ENCODE measurements at regions not wholly inside any gene's neighbourhood (a gene's known extent, or its start where the extent isn't known, plus 50 kb on each side); places are given as distances from the start of the nearest gene placed in this dataset.

- no peaks in the 10 kb centered on the region for H3K4me1 ChIP-seq
- H3K27me3 ChIP-seq, result no peaks in the 10 kb centered on the region
- no peak for FAIRE-seq
- H3K36me3 ChIP-seq, result no peaks in the 10 kb centered on the region
- no peak for DNase-seq
- intact Hi-C loops (cut with DNase I), result no loop called here
- H3K9me3 ChIP-seq, result no peaks in the 10 kb centered on the region
- no peak for ATAC-seq
- no peak overlapping the region for H3K4me3 ChIP-seq
- no peak overlapping the region for H3K27ac ChIP-seq
- 85 to 91% methylated on average over 8 of the region's 8 CpGs for WGBS, 2 donors
- TF ChIP-seq, protein P1, sequence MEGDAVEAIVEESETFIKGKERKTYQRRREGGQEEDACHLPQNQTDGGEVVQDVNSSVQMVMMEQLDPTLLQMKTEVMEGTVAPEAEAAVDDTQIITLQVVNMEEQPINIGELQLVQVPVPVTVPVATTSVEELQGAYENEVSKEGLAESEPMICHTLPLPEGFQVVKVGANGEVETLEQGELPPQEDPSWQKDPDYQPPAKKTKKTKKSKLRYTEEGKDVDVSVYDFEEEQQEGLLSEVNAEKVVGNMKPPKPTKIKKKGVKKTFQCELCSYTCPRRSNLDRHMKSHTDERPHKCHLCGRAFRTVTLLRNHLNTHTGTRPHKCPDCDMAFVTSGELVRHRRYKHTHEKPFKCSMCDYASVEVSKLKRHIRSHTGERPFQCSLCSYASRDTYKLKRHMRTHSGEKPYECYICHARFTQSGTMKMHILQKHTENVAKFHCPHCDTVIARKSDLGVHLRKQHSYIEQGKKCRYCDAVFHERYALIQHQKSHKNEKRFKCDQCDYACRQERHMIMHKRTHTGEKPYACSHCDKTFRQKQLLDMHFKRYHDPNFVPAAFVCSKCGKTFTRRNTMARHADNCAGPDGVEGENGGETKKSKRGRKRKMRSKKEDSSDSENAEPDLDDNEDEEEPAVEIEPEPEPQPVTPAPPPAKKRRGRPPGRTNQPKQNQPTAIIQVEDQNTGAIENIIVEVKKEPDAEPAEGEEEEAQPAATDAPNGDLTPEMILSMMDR (IDR thresholded peaks at IDR 0.05), result no peak
Measured at GRCh38 chr2:8335801-8336200, 346.1 kb upstream of the ID2 start.

DNA sequence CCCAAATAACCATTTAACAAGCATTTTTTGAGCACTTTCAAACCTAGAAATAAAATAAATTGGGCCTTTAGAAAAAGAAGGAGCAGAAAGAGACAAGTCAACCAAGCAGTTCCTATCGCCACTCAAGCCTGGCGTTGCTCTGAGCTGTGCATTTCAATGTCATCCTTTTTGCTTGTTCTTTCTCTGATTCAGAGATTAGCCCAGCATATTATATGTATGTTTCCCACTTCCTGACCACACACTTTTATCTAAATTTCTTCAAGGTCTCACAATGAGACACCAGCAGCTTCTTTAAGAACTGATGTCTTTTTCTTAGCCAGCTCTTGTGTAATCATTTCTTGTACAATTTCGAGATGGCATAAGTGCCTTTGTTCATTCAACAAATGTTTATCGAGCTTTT is 344.5 kb upstream of the ID2 start:
- FAIRE-seq (no peak), ATAC-seq (no peak), DNase-seq (no peak)
- no peaks in the 10 kb centered on the region for H3K36me3 ChIP-seq
- no peak overlapping the region for H3K4me3 ChIP-seq
- intact Hi-C loops (cut with DNase I), result no loop called here
- no peaks in the 10 kb centered on the region for H3K9me3 ChIP-seq
- no peaks in the 10 kb centered on the region for H3K4me1 ChIP-seq
- WGBS, 2 donors, result 91 to 95% methylated on average over 4 of the region's 4 CpGs
- TF ChIP-seq, protein P1 (IDR thresholded peaks at IDR 0.05), result no peak
- H3K27ac ChIP-seq, result no peak overlapping the region
- no peaks in the 10 kb centered on the region for H3K27me3 ChIP-seq

DNA sequence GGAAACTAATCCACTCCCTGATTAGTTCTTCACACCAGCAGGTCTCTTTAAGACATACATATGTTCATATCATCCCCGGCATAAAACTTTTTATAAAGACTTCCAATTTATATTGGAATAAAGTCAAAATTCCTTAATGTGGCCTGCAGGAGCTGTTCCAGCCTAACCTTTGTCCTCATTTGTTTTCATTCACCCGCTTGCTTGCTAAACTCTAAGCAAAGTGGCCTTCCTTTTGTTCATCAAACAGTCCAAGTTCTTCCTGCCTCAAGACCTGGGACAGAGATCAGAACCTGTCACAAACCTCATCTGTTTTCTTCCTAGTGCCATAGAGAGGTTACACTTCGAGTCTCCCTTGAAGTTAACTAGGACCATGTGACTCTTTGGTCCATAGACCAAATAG is 339.4 kb upstream of the ID2 start:
- H3K4me1 ChIP-seq, result no peaks in the 10 kb centered on the region
- H3K9me3 ChIP-seq, result no peaks in the 10 kb centered on the region
- no peak overlapping the region for H3K4me3 ChIP-seq
- no peaks in the 10 kb centered on the region for H3K27me3 ChIP-seq
- no peak overlapping the region for H3K27ac ChIP-seq
- 56 to 57% methylated on average over 3 of the region's 3 CpGs for WGBS, 2 donors
- DNase-seq (no peak), ATAC-seq (no peak), FAIRE-seq (no peak)
- intact Hi-C loops (cut with DNase I), result no loop called here
- TF ChIP-seq, protein P1 (IDR thresholded peaks at IDR 0.05), result no peak
- H3K36me3 ChIP-seq, result no peaks in the 10 kb centered on the region

DNA sequence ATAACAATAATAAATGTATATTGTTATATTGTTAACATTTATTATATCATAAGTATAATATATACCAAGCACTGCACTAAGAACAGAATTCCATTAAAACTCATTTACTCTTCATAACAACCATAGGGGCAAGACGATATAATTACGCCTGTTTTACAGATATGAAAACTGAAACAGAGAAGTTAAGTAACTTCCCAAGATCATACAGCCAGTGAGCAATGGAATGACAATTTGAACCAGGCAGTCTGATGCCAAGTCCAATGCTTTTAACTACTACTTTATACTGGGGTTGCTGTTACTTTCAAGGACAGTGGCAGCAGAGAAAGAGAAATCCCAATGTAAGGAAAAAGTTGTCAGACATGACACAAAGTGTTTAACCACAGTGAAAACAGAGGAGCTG is 338.8 kb upstream of the ID2 start:
- Histone ChIP-seq H3K9me3 (no peaks in the 10 kb centered on the region), H3K27ac (no peak overlapping the region), H3K4me1 (no peaks in the 10 kb centered on the region), H3K36me3 (no peaks in the 10 kb centered on the region), H3K27me3 (no peaks in the 10 kb centered on the region), H3K4me3 (no peak overlapping the region)
- 88 to 90% methylated on average over 2 of the region's 2 CpGs for WGBS, 2 donors
- FAIRE-seq (no peak), ATAC-seq (no peak), DNase-seq (no peak)
- intact Hi-C loops (cut with DNase I), result no loop called here
- TF ChIP-seq, protein P1 (IDR thresholded peaks at IDR 0.05), result no peak

DNA sequence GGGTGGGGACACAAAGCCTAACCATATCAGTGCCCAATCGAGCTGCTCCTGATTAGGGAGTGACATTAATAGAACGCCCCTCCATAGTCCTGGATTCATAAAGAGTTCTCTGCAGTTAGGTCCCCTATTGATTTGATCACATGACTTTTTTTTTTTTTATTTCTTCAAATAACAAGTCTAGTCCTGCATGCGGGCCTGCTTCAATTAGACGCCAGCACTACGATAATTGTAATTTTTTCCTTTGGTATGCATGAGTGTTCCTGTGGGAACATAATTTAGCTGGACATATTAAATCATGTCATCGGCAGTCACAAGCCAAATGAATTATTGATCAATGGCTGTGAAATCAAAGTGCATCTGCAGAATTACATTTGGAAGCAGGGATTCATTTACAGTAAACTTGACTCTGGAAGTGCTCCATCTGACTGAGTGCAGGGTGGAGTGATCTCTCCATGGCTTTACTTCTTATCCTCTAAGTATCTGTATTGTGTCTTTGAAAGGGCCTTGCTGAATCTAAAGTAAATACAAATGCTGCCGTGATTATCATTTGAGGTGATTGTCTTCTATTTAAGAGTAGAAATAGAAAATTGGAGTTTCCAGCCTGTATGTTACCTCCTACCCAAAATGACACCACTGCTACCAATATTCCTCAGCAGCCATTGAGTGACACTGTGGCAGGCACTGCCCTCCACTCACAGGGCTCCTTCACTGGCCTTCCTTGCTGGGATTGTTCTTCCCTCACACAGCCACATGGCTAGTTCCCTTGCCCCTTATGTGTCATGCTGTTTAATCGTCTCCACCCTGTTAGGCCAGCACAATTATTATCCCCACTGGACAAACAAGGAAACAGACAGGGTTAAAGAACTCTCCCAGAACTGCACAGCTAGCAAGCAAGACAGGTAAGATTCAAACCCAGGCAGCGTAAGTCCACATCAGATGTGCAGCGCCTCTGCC is 337.4 kb upstream of the ID2 start:
- ATAC-seq, result no peak
- 84 to 86% methylated on average over 10 of the region's 10 CpGs for WGBS, 2 donors

More for the DNA sequence above, 337.4 kb upstream of the ID2 start:
- H3K36me3 ChIP-seq, result no peaks in the 10 kb centered on the region
- no peaks in the 10 kb centered on the region for H3K9me3 ChIP-seq
- DNase-seq, result no peak
- no peak overlapping the region for H3K27ac ChIP-seq
- H3K27me3 ChIP-seq, result no peaks in the 10 kb centered on the region
- intact Hi-C loops (cut with DNase I), result no loop called here
- H3K4me1 ChIP-seq, result no peaks in the 10 kb centered on the region
- H3K4me3 ChIP-seq, result no peak overlapping the region
- no peak for FAIRE-seq
- TF ChIP-seq, protein P1 (IDR thresholded peaks at IDR 0.05), result no peak
